Chondrocyte (in vitro differentiated cells): ENCODE measurements at regions not wholly inside any gene's neighbourhood (a gene's known extent, or its start where the extent isn't known, plus 50 kb on each side); places are given as distances from the start of the nearest gene placed in this dataset.

ENCODE experiments used
- DNase-seq: peaks from one replicate; pipeline ENCODE4 v3.0.0; 2021; ENCODE audit warnings: mixed read lengths, low spot score
- H3K27ac Mint-ChIP-seq: one replicate; pipeline ENCODE4 v1.8.0; 2021; ENCODE audit warnings: mild to moderate bottlenecking, moderate library complexity, mixed read lengths; ENCODE audit not compliant: unreplicated experiment
- H3K27me3 Mint-ChIP-seq: 2 replicates; pipeline ENCODE4 v1.8.0; 2021; ENCODE audit warnings: low read depth, mixed read lengths
- H3K36me3 Mint-ChIP-seq: 2 replicates; pipeline ENCODE4 v1.8.0; 2021; ENCODE audit warnings: low read depth, mixed read lengths
- H3K4me1 Mint-ChIP-seq: 2 replicates; pipeline ENCODE4 v1.8.0; 2021; ENCODE audit warnings: low read depth, mild to moderate bottlenecking, mixed read lengths
- H3K4me3 Mint-ChIP-seq: one replicate; pipeline ENCODE4 v1.8.0; 2021; ENCODE audit warnings: mild to moderate bottlenecking, moderate library complexity, mixed read lengths; ENCODE audit not compliant: unreplicated experiment
- H3K9me3 Mint-ChIP-seq: 2 replicates; pipeline ENCODE4 v1.8.0; 2021; ENCODE audit warnings: low read depth, mixed read lengths
- TF ChIP-seq, protein P1 (sequence below): fragments of 200-600 bp; sonication (generic); IDR thresholded peaks from 2 replicates; pipeline ENCODE4 v1.5.0; 2021; ENCODE audit warnings: antibody characterized with exemption, mild to moderate bottlenecking, moderate library complexity

DNA sequence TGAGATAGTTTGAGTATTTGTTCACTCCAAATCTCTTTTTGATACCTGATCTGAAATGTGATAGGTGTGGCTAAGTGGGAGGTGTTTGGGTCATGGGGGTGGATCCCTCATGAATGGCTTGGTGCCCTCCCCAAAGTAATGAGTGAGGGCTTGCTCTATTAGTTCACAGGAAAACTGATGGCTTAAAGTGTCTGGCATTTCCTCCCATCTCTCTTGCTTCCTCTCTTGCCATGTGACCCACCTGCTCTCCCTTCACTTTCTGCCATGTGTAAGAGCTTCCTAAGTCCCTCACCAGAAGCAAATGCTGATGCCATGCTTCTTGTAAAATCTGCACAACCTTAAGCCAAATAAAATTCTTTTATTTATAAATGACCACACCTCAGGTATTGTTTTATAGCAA is 61.1 kb downstream of the MAD2L1 start:
- DNase-seq, result no peak
- Mint-ChIP-seq H3K36me3 (peaks cover 2% of the 10 kb centered on the region), H3K4me3 (no peak overlapping the region), H3K4me1 (peaks cover 5% of the 10 kb centered on the region), H3K27me3 (no peaks in the 10 kb centered on the region), H3K9me3 (peaks cover 5% of the 10 kb centered on the region), H3K27ac (no peak overlapping the region)
- TF ChIP-seq, protein P1, sequence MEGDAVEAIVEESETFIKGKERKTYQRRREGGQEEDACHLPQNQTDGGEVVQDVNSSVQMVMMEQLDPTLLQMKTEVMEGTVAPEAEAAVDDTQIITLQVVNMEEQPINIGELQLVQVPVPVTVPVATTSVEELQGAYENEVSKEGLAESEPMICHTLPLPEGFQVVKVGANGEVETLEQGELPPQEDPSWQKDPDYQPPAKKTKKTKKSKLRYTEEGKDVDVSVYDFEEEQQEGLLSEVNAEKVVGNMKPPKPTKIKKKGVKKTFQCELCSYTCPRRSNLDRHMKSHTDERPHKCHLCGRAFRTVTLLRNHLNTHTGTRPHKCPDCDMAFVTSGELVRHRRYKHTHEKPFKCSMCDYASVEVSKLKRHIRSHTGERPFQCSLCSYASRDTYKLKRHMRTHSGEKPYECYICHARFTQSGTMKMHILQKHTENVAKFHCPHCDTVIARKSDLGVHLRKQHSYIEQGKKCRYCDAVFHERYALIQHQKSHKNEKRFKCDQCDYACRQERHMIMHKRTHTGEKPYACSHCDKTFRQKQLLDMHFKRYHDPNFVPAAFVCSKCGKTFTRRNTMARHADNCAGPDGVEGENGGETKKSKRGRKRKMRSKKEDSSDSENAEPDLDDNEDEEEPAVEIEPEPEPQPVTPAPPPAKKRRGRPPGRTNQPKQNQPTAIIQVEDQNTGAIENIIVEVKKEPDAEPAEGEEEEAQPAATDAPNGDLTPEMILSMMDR, result no peak

GRCh38 chr4:120005076-120005475 is 61.6 kb downstream of the MAD2L1 start:
- Mint-ChIP-seq H3K27me3 (no peaks in the 10 kb centered on the region), H3K4me1 (peaks cover 5% of the 10 kb centered on the region), H3K9me3 (peaks cover 5% of the 10 kb centered on the region), H3K36me3 (peaks cover 2% of the 10 kb centered on the region), H3K4me3 (no peak overlapping the region), H3K27ac (no peak overlapping the region)
- TF ChIP-seq, protein P1, result no peak
- no peak for DNase-seq

DNA sequence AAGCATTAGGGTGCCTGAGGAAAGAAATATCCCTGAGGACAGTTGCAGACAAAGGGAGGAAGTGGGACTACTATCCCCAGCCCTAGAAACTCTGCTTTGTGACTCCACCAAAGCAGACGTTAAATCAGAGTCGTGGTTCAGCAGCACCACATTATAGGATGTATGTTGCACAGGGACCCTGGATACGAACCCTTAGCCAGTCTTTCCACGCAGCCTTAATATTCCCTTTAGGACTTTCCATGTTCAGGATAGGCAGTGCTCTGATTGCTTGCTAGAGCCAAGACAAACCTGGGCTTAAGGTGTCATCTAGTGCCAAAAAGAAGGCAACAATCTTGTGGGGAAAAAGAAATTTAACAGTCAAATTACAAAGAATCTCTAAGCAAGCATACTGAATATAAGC is 62.6 kb downstream of the MAD2L1 start:
- H3K36me3 Mint-ChIP-seq, result peaks cover 2% of the 10 kb centered on the region
- H3K4me1 Mint-ChIP-seq, result peaks cover 5% of the 10 kb centered on the region
- no peaks in the 10 kb centered on the region for H3K27me3 Mint-ChIP-seq
- TF ChIP-seq, protein P1, result no peak
- H3K9me3 Mint-ChIP-seq, result peaks cover 5% of the 10 kb centered on the region
- no peak overlapping the region for H3K27ac Mint-ChIP-seq
- DNase-seq, result no peak
- H3K4me3 Mint-ChIP-seq, result no peak overlapping the region

- peaks cover 5% of the 10 kb centered on the region for H3K9me3 Mint-ChIP-seq
- no peak overlapping the region for H3K4me3 Mint-ChIP-seq
- no peaks in the 10 kb centered on the region for H3K27me3 Mint-ChIP-seq
- H3K4me1 Mint-ChIP-seq, result peaks cover 5% of the 10 kb centered on the region
- peaks cover 2% of the 10 kb centered on the region for H3K36me3 Mint-ChIP-seq
- no peak overlapping the region for H3K27ac Mint-ChIP-seq
- TF ChIP-seq, protein P1, result no peak
- no peak for DNase-seq
These were observed 63.5 kb downstream of the MAD2L1 start for GRCh38 chr4:120003193-120003592.

DNA sequence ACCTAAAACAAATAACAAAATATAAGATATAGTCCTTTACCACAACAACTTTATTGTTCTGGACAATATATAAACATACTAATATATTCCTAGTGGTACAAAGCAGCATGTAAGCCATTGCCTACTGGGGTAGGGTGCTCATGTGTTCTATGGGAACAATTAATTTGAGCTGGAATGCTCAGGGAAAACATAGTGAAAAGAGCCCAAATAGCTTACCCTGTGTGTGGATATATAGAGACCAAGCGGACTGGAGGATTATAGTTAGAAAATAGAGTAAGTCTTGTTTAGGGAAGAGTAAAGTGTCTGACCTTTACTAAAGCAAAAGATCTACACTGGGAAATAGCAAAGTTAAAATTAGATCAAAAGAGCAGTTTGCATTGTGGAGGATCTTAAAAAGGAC is 64.8 kb downstream of the MAD2L1 start:
- Mint-ChIP-seq H3K9me3 (peaks cover 5% of the 10 kb centered on the region), H3K4me3 (no peak overlapping the region), H3K36me3 (peaks cover 2% of the 10 kb centered on the region), H3K4me1 (no peaks in the 10 kb centered on the region), H3K27me3 (no peaks in the 10 kb centered on the region), H3K27ac (no peak overlapping the region)
- TF ChIP-seq, protein P1, result no peak
- no peak for DNase-seq
